Loucy (cell line): ENCODE measurements at regions not wholly inside any gene's neighbourhood (a gene's known extent, or its start where the extent isn't known, plus 50 kb on each side); places are given as distances from the start of the nearest gene placed in this dataset.

Experiments
- CTCF ChIP-seq: fragments of 200-600 bp; sonication (generic); conservative IDR thresholded peaks from 2 replicates; pipeline ENCODE4 v1.5.1; 2014; ENCODE audit warnings: mild to moderate bottlenecking, antibody characterized with exemption, low read length
- EZH2phosphoT487 ChIP-seq: fragments of 200-600 bp; IDR thresholded peaks from 2 replicates; pipeline ENCODE4 v1.6.1; 2018; ENCODE audit warnings: antibody characterized with exemption, mild to moderate bottlenecking, moderate library complexity, borderline replicate concordance

GRCh38 chr6:96470296-96470695 is 51.3 kb upstream of the UFL1 start:
- no peak for TF ChIP-seq CTCF
- TF ChIP-seq EZH2phosphoT487 = no peak
